GM10266 (cell line): ENCODE measurements at regions not wholly inside any gene's neighbourhood (a gene's known extent, or its start where the extent isn't known, plus 50 kb on each side); places are given as distances from the start of the nearest gene placed in this dataset.
"Not testable (repeated sequence)": the region's sequence is repeated elsewhere in the genome, so short reads cannot be mapped to it uniquely, and the experiment has no call there.

ENCODE experiments used
- DNase-seq: peaks from one replicate; pipeline ENCODE4 v3.0.0; 2012; ENCODE audit errors: extremely low spot score
- CTCF ChIP-seq: IDR thresholded peaks from 2 replicates; pipeline ENCODE4 v1.5.1; 2012; ENCODE audit warnings: mild to moderate bottlenecking, low read depth; ENCODE audit not compliant: control insufficient read depth, insufficient read depth; ENCODE audit errors: missing control alignments

GRCh38 chr7:136105191-136105590 lies 128.0 kb upstream of the MTPN start:
- no peak for DNase-seq
- TF ChIP-seq CTCF = no peak

GRCh38 chr7:136104269-136104603 lies 127.1 kb upstream of the MTPN start:
- TF ChIP-seq CTCF = no peak
- no peak for DNase-seq

- TF ChIP-seq CTCF = no peak
- DNase-seq = no peak
Observed at GRCh38 chr7:136103545-136104268, 126.5 kb upstream of the MTPN start.

- no peak for DNase-seq
- no peak for TF ChIP-seq CTCF
Observed at GRCh38 chr7:136102881-136103280, 125.7 kb upstream of the MTPN start.

- DNase-seq = not testable (repeated sequence)
Observed at GRCh38 chr7:136092714-136093113, 115.6 kb upstream of the MTPN start.

- TF ChIP-seq CTCF = no peak
- no peak for DNase-seq
Observed at GRCh38 chr7:136087881-136088280, 110.7 kb upstream of the MTPN start.

GRCh38 chr7:136086712-136087111 lies 109.6 kb upstream of the MTPN start:
- peak; percentile 20 for DNase-seq
- no peak for TF ChIP-seq CTCF

GRCh38 chr7:136079934-136080333 lies 102.8 kb upstream of the MTPN start:
- no peak for DNase-seq
- TF ChIP-seq CTCF = no peak
